ENCODE measurements at regions not wholly inside any gene's neighbourhood (a gene's known extent, or its start where the extent isn't known, plus 50 kb on each side); places are given as distances from the start of the nearest gene placed in this dataset.

- TF ChIP-seq RBBP5 (conservative IDR thresholded peaks at IDR 0.05), result no peak
- TF ChIP-seq NRF1 (conservative IDR thresholded peaks at IDR 0.05; ENCODE audit: low read depth, low read length), result no peak
- no peak for TF ChIP-seq MAX (IDR thresholded peaks at IDR 0.05; ENCODE audit: low read depth, low read length)
Measured at GRCh38 chr2:236345081-236345714, 81.0 kb upstream of the ASB18 start.
